MCF 10A (cell line): ENCODE measurements at regions not wholly inside any gene's neighbourhood (a gene's known extent, or its start where the extent isn't known, plus 50 kb on each side); places are given as distances from the start of the nearest gene placed in this dataset.

Source experiments
- BruUV-seq: library from RNA; stranded (reverse); fragments of 400-500 nt; replicated peaks from 2 replicates; lab custom pipeline; 2021; lab: Mats Ljungman, UMichigan
- CTCF ChIA-PET: fragments of 300-600 bp; sonication (Branson Sonifier 250); formaldehyde crosslinking; extraction: SDS; loops from one replicate; lab custom pipeline; 2021; ENCODE audit warnings: antibody characterized with exemption, inconsistent platforms; lab: Yijun Ruan, JAX
- POLR2A ChIA-PET: fragments of 300-600, 350-650 bp; sonication (Branson Sonifier 250); formaldehyde crosslinking; extraction: SDS; loops from one replicate; lab custom pipeline; 2020; ENCODE audit warnings: antibody characterized with exemption, inconsistent platforms; lab: Yijun Ruan, JAX
- DNase-seq: peaks from one replicate; pipeline ENCODE4 v3.0.0-alpha.2; 2018; ENCODE audit not compliant: unreplicated experiment
- H3K27ac Mint-ChIP-seq: one replicate; pipeline ENCODE4 v1.8.0; 2022; ENCODE audit warnings: mild to moderate bottlenecking, low read depth, mixed read lengths; ENCODE audit not compliant: unreplicated experiment
- H3K27me3 Mint-ChIP-seq: one replicate; pipeline ENCODE4 v1.8.0; 2022; ENCODE audit warnings: mixed read lengths; ENCODE audit not compliant: insufficient read depth, unreplicated experiment
- H3K36me3 Mint-ChIP-seq: one replicate; pipeline ENCODE4 v1.8.0; 2022; ENCODE audit warnings: mild to moderate bottlenecking, moderate library complexity, mixed read lengths; ENCODE audit not compliant: insufficient read depth, unreplicated experiment
- H3K4me1 Mint-ChIP-seq: one replicate; pipeline ENCODE4 v1.8.0; 2022; ENCODE audit warnings: mixed read lengths; ENCODE audit not compliant: insufficient read depth, unreplicated experiment
- H3K4me3 Mint-ChIP-seq: one replicate; pipeline ENCODE4 v1.8.0; 2022; ENCODE audit warnings: mild to moderate bottlenecking, moderate library complexity, mixed read lengths; ENCODE audit not compliant: unreplicated experiment
- H3K9me3 Mint-ChIP-seq: one replicate; pipeline ENCODE4 v1.8.0; 2022; ENCODE audit warnings: mixed read lengths; ENCODE audit not compliant: unreplicated experiment
- CTCF ChIP-seq: fragments of 200-600 bp; IDR thresholded peaks from one replicate; pipeline ENCODE4 v1.8.0; 2022; ENCODE audit warnings: antibody characterized with exemption, mild to moderate bottlenecking; ENCODE audit not compliant: unreplicated experiment
- intact Hi-C: fragments of 100-400 bp; cut with micrococcal nuclease; formaldehyde crosslinking; loops from 2 replicates; pipeline ENCODE4 v1.14.1; 2022

- BruUV-seq, result no TSS peak
- POLR2A ChIA-PET, result no interaction called here
- Mint-ChIP-seq H3K36me3 (no peaks in the 10 kb centered on the region), H3K4me1 (no peaks in the 10 kb centered on the region), H3K4me3 (no peak overlapping the region), H3K27me3 (no peaks in the 10 kb centered on the region), H3K27ac (no peak overlapping the region), H3K9me3 (no peaks in the 10 kb centered on the region)
- CTCF ChIA-PET, result no interaction called here
- no peak for TF ChIP-seq CTCF
- DNase-seq, result no peak
- intact Hi-C loops, result no loop called here
Measured at GRCh38 chr10:105756386-105756785, 1115.3 kb downstream of the SORCS3 start.

DNA sequence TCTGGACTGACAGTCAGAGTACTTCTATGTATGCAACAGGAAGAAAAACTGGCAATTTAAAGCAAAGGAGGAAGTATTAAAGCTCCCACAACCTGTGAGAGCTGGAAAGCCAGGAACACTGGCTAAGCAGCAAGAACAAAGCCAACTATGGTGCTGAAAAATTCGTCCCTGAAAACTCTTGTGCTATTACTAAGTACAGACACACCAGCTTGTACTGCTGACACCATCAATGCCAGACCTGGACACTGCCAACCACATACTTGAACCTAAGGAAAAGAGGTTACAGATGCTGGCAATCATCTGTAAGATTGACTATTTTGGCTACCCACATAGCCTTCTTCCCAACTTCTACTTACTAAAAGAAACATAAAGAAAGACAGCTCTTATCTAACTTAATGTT is 1110.6 kb downstream of the SORCS3 start:
- Mint-ChIP-seq H3K36me3 (no peaks in the 10 kb centered on the region), H3K27ac (no peak overlapping the region), H3K4me1 (no peaks in the 10 kb centered on the region), H3K4me3 (no peak overlapping the region), H3K9me3 (no peaks in the 10 kb centered on the region), H3K27me3 (no peaks in the 10 kb centered on the region)
- no peak for DNase-seq
- intact Hi-C loops, result no loop called here
- POLR2A ChIA-PET, result no interaction called here
- TF ChIP-seq CTCF, result no peak
- BruUV-seq, result no TSS peak
- CTCF ChIA-PET, result no interaction called here

GRCh38 chr10:105745596-105746148 is 1104.6 kb downstream of the SORCS3 start:
- BruUV-seq, result no TSS peak
- H3K27ac Mint-ChIP-seq, result no peak overlapping the region
- no peaks in the 10 kb centered on the region for H3K9me3 Mint-ChIP-seq
- no peaks in the 10 kb centered on the region for H3K27me3 Mint-ChIP-seq
- ChIA-PET CTCF (no interaction called here), POLR2A (no interaction called here)
- intact Hi-C loops, result no loop called here
- no peak overlapping the region for H3K4me3 Mint-ChIP-seq
- no peaks in the 10 kb centered on the region for H3K36me3 Mint-ChIP-seq
- peaks cover 6% of the 10 kb centered on the region for H3K4me1 Mint-ChIP-seq
- TF ChIP-seq CTCF, result no peak
- no peak for DNase-seq

GRCh38 chr10:105743343-105744056 is 1102.4 kb downstream of the SORCS3 start:
- Mint-ChIP-seq H3K27me3 (no peaks in the 10 kb centered on the region), H3K27ac (no peak overlapping the region), H3K4me1 (peaks cover 6% of the 10 kb centered on the region), H3K4me3 (no peak overlapping the region), H3K36me3 (no peaks in the 10 kb centered on the region), H3K9me3 (no peaks in the 10 kb centered on the region)
- intact Hi-C loops, result no loop called here
- no TSS peak for BruUV-seq
- POLR2A ChIA-PET, result no interaction called here
- TF ChIP-seq CTCF, result no peak
- CTCF ChIA-PET, result interaction anchor here (0.7 kb wide), 1 partner anchor 1392 kb away, joined by 3 read pairs; no protein-coding TSS in a partner anchor
- DNase-seq, result no peak
